Gastrocnemius medialis (tissue), 4 donors: ENCODE measurements at regions not wholly inside any gene's neighbourhood (a gene's known extent, or its start where the extent isn't known, plus 50 kb on each side); places are given as distances from the start of the nearest gene placed in this dataset.
"Not testable (repeated sequence)": the region's sequence is repeated elsewhere in the genome, so short reads cannot be mapped to it uniquely, and the experiment has no call there.

Source experiments
- ATAC-seq, 2 donors: fragments of 150-250 bp; one replicate each; pipeline ENCODE4 v1.9.1; 2016
- DNase-seq, 2 donors: peaks; one replicate each; pipeline ENCODE4 v3.0.0-alpha.2; 2019
- H3K27ac ChIP-seq, 4 donors: fragments of 200-600 bp; sonication (generic); 1 replicate in 1 of 4; 2 replicates in 3 of 4; pipeline ENCODE4 v1.5.1; 2016 to 2018; ENCODE audit warnings: mild to moderate bottlenecking in 2 of 4, moderate library complexity in 1 of 4
- H3K27me3 ChIP-seq, 3 donors: fragments of 200-600 bp; sonication (generic) in 2 of 3; 1 replicate in 1 of 3; 2 replicates in 2 of 3; pipeline versions ENCODE4 v1.5.1 to v1.6.0; 2016 to 2019; ENCODE audit warnings: mild to moderate bottlenecking in 1 of 3, moderate library complexity in 1 of 3
- H3K36me3 ChIP-seq, 2 donors: fragments of 200-600 bp; sonication (generic) in 1 of 2; one replicate each; pipeline ENCODE4 v1.5.1; 2017 to 2018
- H3K4me1 ChIP-seq, 2 donors: fragments of 200-600 bp; sonication (generic) in 1 of 2; one replicate each; pipeline ENCODE4 v1.5.1; 2016 to 2017; ENCODE audit warnings: mild to moderate bottlenecking in 2 of 2
- H3K4me3 ChIP-seq, 4 donors: fragments of 200-600 bp; sonication (generic) in 3 of 4; 1 replicate in 1 of 4; 2 replicates in 3 of 4; pipeline ENCODE4 v1.5.1; 2016 to 2019; ENCODE audit warnings: mild to moderate bottlenecking in 2 of 4
- H3K9me3 ChIP-seq, 3 donors: fragments of 200-600 bp; sonication (generic) in 2 of 3; 1 replicate in 1 of 3; 2 replicates in 2 of 3; pipeline ENCODE4 v1.5.1; 2016 to 2019
- POLR2A ChIP-seq, 2 donors: fragments of 450-650 bp; IDR thresholded peaks; one replicate each; pipeline ENCODE4 v1.6.1; 2017; ENCODE audit warnings: antibody characterized with exemption in 2 of 2, mild to moderate bottlenecking in 2 of 2, moderate library complexity in 2 of 2
- in situ Hi-C, 4 donors: fragments of 200-750 bp; cut with MboI; loops; one replicate each; pipeline versions ENCODE4 v1.15.0 to v1.8.0; 2017; ENCODE audit warnings: low sequenced_read_pairs in 4 of 4
- intact Hi-C: fragments of 100-400 bp; cut with DNase I; formaldehyde crosslinking; loops from one replicate; pipeline ENCODE4 v1.15.1; 2023; ENCODE audit warnings: low total_unique reads
- TF ChIP-seq, protein P1 (sequence below), 5 experiments: fragments of 450-650 bp in 3 of 5; fragments of 200-600 bp in 2 of 5; sonication (generic) in 2 of 5; IDR thresholded peaks in 4 of 5; conservative IDR thresholded peaks in 1 of 5; 1 replicate in 4 of 5; 2 replicates in 1 of 5; pipeline ENCODE4 v1.5.1; 2016 to 2019; ENCODE audit warnings: antibody characterized with exemption in 5 of 5, mild to moderate bottlenecking in 3 of 5, moderate library complexity in 3 of 5

DNA sequence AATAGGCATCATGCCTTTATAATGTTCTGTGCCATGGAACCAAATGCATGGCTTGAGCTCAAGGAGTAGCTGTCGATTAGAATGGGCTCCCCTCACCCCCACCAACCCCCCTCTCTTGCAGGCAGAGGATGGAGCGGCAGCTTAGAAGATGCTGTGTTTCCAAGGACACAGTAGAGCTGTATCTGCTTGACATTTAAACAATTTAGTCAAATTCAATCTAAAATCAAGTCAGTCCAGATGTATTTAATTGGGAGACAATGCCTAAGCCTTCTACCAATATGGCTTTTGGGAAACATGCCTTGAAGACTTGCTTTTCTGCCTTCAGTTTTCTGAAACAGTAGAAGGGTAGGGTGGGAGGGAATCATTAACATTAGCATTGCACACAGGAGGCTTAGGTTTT, 497.1 kb upstream of the NRP1 start:
- no peak overlapping the region for H3K27ac ChIP-seq
- TF ChIP-seq POLR2A (IDR thresholded peaks at IDR 0.05): no peak
- TF ChIP-seq, protein P1, sequence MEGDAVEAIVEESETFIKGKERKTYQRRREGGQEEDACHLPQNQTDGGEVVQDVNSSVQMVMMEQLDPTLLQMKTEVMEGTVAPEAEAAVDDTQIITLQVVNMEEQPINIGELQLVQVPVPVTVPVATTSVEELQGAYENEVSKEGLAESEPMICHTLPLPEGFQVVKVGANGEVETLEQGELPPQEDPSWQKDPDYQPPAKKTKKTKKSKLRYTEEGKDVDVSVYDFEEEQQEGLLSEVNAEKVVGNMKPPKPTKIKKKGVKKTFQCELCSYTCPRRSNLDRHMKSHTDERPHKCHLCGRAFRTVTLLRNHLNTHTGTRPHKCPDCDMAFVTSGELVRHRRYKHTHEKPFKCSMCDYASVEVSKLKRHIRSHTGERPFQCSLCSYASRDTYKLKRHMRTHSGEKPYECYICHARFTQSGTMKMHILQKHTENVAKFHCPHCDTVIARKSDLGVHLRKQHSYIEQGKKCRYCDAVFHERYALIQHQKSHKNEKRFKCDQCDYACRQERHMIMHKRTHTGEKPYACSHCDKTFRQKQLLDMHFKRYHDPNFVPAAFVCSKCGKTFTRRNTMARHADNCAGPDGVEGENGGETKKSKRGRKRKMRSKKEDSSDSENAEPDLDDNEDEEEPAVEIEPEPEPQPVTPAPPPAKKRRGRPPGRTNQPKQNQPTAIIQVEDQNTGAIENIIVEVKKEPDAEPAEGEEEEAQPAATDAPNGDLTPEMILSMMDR (IDR thresholded peaks at IDR 0.05 in 4 of 5, conservative IDR thresholded peaks at IDR 0.05 in 1 of 5): no peak
- no peaks in the 10 kb centered on the region for H3K4me1 ChIP-seq
- intact Hi-C loops: no loop called here
- no peaks in the 10 kb centered on the region for H3K9me3 ChIP-seq
- DNase-seq: no peak
- H3K36me3 ChIP-seq: no peaks in the 10 kb centered on the region
- in situ Hi-C loops: no loop called here
- H3K4me3 ChIP-seq: no peak overlapping the region
- ATAC-seq: no peak
- no peaks in the 10 kb centered on the region for H3K27me3 ChIP-seq

DNA sequence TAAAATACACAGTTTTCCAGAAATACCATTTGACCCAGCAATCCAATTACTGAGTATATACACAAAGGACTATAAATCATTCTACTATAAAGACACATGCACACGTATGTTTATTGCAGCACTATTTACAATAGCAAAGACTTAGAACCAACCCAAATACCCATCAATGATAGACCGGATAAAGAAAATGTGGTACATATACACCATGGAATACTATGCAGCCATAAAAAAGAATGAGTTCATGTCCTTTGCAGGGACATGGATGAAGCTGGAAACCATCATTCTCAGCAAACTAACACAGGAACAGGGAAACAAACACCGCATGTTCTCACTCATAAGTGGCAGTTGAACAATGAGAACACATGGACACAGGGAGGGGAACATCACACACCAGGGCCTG, 495.4 kb upstream of the NRP1 start:
- H3K9me3 ChIP-seq, in situ Hi-C loops, DNase-seq, H3K4me1 ChIP-seq, H3K27me3 ChIP-seq, H3K36me3 ChIP-seq, H3K27ac ChIP-seq, ATAC-seq, H3K4me3 ChIP-seq, intact Hi-C loops: not testable (repeated sequence)

DNA sequence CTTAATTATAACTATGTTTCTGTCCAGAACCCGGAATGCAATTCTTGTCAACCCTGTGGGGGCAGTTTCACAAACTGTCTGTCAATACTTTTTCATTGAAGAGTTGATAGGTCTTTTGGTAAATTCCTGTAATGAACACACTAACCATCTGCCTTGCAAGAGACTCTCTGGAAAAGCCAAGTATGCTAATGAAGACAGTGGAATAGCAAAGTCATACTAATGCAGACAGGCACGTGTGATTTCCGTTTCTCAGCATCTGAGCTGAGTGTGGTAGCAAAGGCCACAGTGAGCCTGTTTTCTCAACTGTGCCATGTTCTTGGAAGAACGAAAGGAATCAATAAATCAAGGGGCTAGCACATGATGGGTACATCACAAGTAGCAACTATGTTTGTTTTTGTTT, 494.1 kb upstream of the NRP1 start:
- TF ChIP-seq, protein P1 (IDR thresholded peaks at IDR 0.05 in 4 of 5, conservative IDR thresholded peaks at IDR 0.05 in 1 of 5): no peak
- TF ChIP-seq POLR2A (IDR thresholded peaks at IDR 0.05): no peak
- Histone ChIP-seq H3K27me3 (no peaks in the 10 kb centered on the region), H3K4me3 (no peak overlapping the region), H3K27ac (no peak overlapping the region), H3K9me3 (no peaks in the 10 kb centered on the region), H3K36me3 (no peaks in the 10 kb centered on the region), H3K4me1 (no peaks in the 10 kb centered on the region)
- ATAC-seq (no peak), DNase-seq (no peak)
- intact Hi-C loops: no loop called here
- in situ Hi-C loops: no loop called here

DNA sequence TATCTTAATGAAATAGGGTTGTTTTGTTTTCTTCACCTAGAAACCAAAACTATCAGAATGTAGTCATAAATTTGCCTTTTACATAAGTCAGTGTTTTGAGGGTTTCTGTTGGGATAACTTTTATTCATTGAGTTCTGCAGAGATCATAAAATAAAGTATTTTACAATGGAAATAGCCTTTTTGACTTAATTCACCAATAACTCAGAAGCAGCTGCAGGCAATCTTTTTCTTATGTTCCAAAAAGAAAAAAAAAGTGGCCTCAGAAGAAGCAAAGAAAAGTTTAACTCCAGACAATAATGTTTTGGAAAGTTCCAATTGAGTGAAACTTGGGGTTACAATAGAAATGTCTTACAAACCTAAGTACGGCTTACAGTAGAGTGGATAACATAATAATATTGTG, 491.7 kb upstream of the NRP1 start:
- ATAC-seq: no peak
- Histone ChIP-seq H3K27me3 (no peaks in the 10 kb centered on the region), H3K36me3 (no peaks in the 10 kb centered on the region), H3K27ac (no peak overlapping the region), H3K9me3 (no peaks in the 10 kb centered on the region), H3K4me1 (no peaks in the 10 kb centered on the region), H3K4me3 (no peak overlapping the region)
- no peak for DNase-seq
- TF ChIP-seq, protein P1 (IDR thresholded peaks at IDR 0.05 in 4 of 5, conservative IDR thresholded peaks at IDR 0.05 in 1 of 5): no peak
- no peak for TF ChIP-seq POLR2A (IDR thresholded peaks at IDR 0.05)
- intact Hi-C loops: no loop called here
- in situ Hi-C loops: no loop called here

DNA sequence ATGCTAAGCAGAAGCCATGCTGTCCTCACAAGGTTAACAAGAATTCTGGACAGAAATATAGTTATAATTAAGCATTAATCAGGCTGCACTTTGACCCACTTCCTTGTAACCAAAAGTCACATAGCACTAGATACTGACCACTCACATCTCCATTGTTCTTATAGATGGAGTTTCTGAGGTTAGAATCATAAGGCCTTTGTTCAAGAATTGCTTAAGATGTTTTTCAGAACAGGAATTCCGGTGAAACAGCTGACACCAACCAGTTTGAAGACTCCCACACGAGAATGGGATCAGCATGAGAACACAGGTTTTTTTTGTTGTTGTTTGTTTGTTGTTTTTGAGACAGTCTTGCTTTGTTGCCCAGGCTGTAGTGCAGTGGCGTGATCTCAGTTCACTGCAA, 488.3 kb upstream of the NRP1 start:
- intact Hi-C loops: no loop called here

More for the DNA sequence above, 488.3 kb upstream of the NRP1 start:
- Histone ChIP-seq H3K9me3 (no peaks in the 10 kb centered on the region), H3K27me3 (no peaks in the 10 kb centered on the region), H3K27ac (no peak overlapping the region), H3K4me1 (peaks cover 0 to 3% of the 10 kb centered on the region in 2 donors), H3K36me3 (no peaks in the 10 kb centered on the region), H3K4me3 (no peak overlapping the region)
- DNase-seq (no peak), ATAC-seq (no peak)
- in situ Hi-C loops: no loop called here
- TF ChIP-seq, protein P1 (IDR thresholded peaks at IDR 0.05 in 4 of 5, conservative IDR thresholded peaks at IDR 0.05 in 1 of 5): no peak
